H9 (cell line): ENCODE measurements at regions not wholly inside any gene's neighbourhood (a gene's known extent, or its start where the extent isn't known, plus 50 kb on each side); places are given as distances from the start of the nearest gene placed in this dataset.

Experiments
- DNase-seq: peaks from one replicate; pipeline ENCODE4 v3.0.0-alpha.2; 2017
- H2AFZ ChIP-seq: one replicate; pipeline ENCODE4 v1.6.1; 2013; ENCODE audit warnings: mild to moderate bottlenecking, low read length, control low read depth, moderate library complexity
- H2AK5ac ChIP-seq: 2 replicates; pipeline ENCODE4 v1.6.1; 2013; ENCODE audit warnings: low read length, control low read depth, mixed read lengths; ENCODE audit not compliant: insufficient read length
- H2BK120ac ChIP-seq: one replicate; pipeline ENCODE4 v1.6.1; 2013; ENCODE audit warnings: low read depth, mild to moderate bottlenecking, low read length, control low read depth, inconsistent platforms; ENCODE audit not compliant: poor library complexity, severe bottlenecking
- H2BK12ac ChIP-seq: 2 replicates; pipeline ENCODE4 v1.6.1; 2013; ENCODE audit warnings: low read length, control low read depth, mixed read lengths, low read depth; ENCODE audit not compliant: insufficient read length
- H2BK15ac ChIP-seq: 2 replicates; pipeline ENCODE4 v1.6.1; 2013; ENCODE audit warnings: low read depth, low read length, control low read depth
- H2BK20ac ChIP-seq: one replicate; pipeline ENCODE4 v1.6.1; 2013; ENCODE audit warnings: low read depth, mild to moderate bottlenecking, low read length, control low read depth, inconsistent platforms; ENCODE audit not compliant: poor library complexity, severe bottlenecking
- H2BK5ac ChIP-seq: 2 replicates; pipeline ENCODE4 v1.6.1; 2013; ENCODE audit warnings: low read length, control low read depth, mixed read lengths; ENCODE audit not compliant: insufficient read length
- H3K14ac ChIP-seq: 2 replicates; pipeline ENCODE4 v1.6.1; 2013; ENCODE audit warnings: low read length, control low read depth; ENCODE audit not compliant: insufficient read depth
- H3K18ac ChIP-seq: 2 replicates; pipeline ENCODE4 v1.6.1; 2013; ENCODE audit warnings: low read depth, mild to moderate bottlenecking, mixed read lengths, low read length, control low read depth; ENCODE audit not compliant: insufficient read length
- H3K23ac ChIP-seq: 2 replicates; pipeline ENCODE4 v1.6.1; 2013; ENCODE audit warnings: low read length, control low read depth, mixed read lengths, low read depth; ENCODE audit not compliant: insufficient read length
- H3K23me2 ChIP-seq: 2 replicates; pipeline ENCODE4 v1.6.1; 2013; ENCODE audit warnings: low read depth, mild to moderate bottlenecking, mixed read lengths, low read length, control low read depth; ENCODE audit not compliant: insufficient read length, poor library complexity, severe bottlenecking
- H3K27ac ChIP-seq: 2 replicates; pipeline ENCODE4 v1.5.1; 2013; ENCODE audit warnings: low read length, control low read depth, mixed read lengths, low read depth; ENCODE audit not compliant: insufficient read length
- H3K27me3 ChIP-seq: 2 replicates; pipeline ENCODE4 v1.6.1; 2013; ENCODE audit warnings: low read length, control low read depth, inconsistent platforms; ENCODE audit not compliant: insufficient read depth
- H3K4ac ChIP-seq: 2 replicates; pipeline ENCODE4 v1.6.1; 2013; ENCODE audit warnings: low read depth, mild to moderate bottlenecking, control low read depth, inconsistent platforms, low read length, moderate library complexity
- H3K4me1 ChIP-seq: 2 replicates; pipeline ENCODE4 v1.6.1; 2013; ENCODE audit warnings: low read length, control low read depth, inconsistent platforms; ENCODE audit not compliant: insufficient read depth
- H3K4me2 ChIP-seq: 2 replicates; pipeline ENCODE4 v1.6.1; 2013; ENCODE audit warnings: low read length, control low read depth, mixed read lengths; ENCODE audit not compliant: insufficient read length, insufficient read depth
- H3K56ac ChIP-seq: 2 replicates; pipeline ENCODE4 v1.6.1; 2013; ENCODE audit warnings: low read depth, mild to moderate bottlenecking, mixed read lengths, low read length, control low read depth; ENCODE audit not compliant: insufficient read length
- H3K79me1 ChIP-seq: 2 replicates; pipeline ENCODE4 v1.6.1; 2013; ENCODE audit warnings: low read depth, mild to moderate bottlenecking, moderate library complexity, low read length, control low read depth, inconsistent platforms; ENCODE audit not compliant: insufficient read depth, poor library complexity, severe bottlenecking
- H3K79me2 ChIP-seq: 2 replicates; pipeline ENCODE4 v1.6.1; 2013; ENCODE audit warnings: low read length, control low read depth, inconsistent platforms; ENCODE audit not compliant: insufficient read depth
- H3K9ac ChIP-seq: 2 replicates; pipeline ENCODE4 v1.6.1; 2013; ENCODE audit warnings: low read length, control low read depth, mixed read lengths; ENCODE audit not compliant: insufficient read length; ENCODE audit errors: extremely low read depth
- H3K9me3 ChIP-seq: one replicate; pipeline ENCODE4 v1.6.1; 2013; ENCODE audit warnings: low read depth, low read length, inconsistent platforms; ENCODE audit not compliant: control insufficient read depth
- H3T11ph ChIP-seq: one replicate; pipeline ENCODE4 v1.6.1; 2013; ENCODE audit warnings: mild to moderate bottlenecking, low read length, control low read depth, inconsistent platforms
- H4K20me1 ChIP-seq: one replicate; pipeline ENCODE4 v1.6.1; 2013; ENCODE audit not compliant: control insufficient read depth, insufficient read length, insufficient read depth
- H4K5ac ChIP-seq: 2 replicates; pipeline ENCODE4 v1.6.1; 2013; ENCODE audit warnings: low read depth, mild to moderate bottlenecking, mixed read lengths, low read length, control low read depth; ENCODE audit not compliant: insufficient read length
- H4K8ac ChIP-seq: replicated peaks from 2 replicates; pipeline ENCODE4 v1.6.1; 2013; ENCODE audit warnings: low read length, control low read depth, mixed read lengths, low read depth; ENCODE audit not compliant: insufficient read length
- H4K91ac ChIP-seq: 2 replicates; pipeline ENCODE4 v1.6.1; 2013; ENCODE audit warnings: low read depth, mild to moderate bottlenecking, moderate library complexity, mixed read lengths, low read length, control low read depth; ENCODE audit not compliant: insufficient read length
- H3K27ac Mint-ChIP-seq, 3 experiments: 2 replicates in 2 of 3; 3 replicates in 1 of 3; pipeline ENCODE4 v1.8.0; 2020 to 2021; ENCODE audit warnings: mixed read lengths in 3 of 3, mild to moderate bottlenecking in 1 of 3, moderate library complexity in 1 of 3
- H3K27me3 Mint-ChIP-seq: 2 replicates; pipeline ENCODE4 v1.8.0; 2021; ENCODE audit warnings: low read depth, mild to moderate bottlenecking, moderate library complexity, mixed read lengths
- H3K36me3 Mint-ChIP-seq, 3 experiments: 2 replicates in 2 of 3; 3 replicates in 1 of 3; pipeline ENCODE4 v1.8.0; 2020 to 2021; ENCODE audit warnings: low read depth in 3 of 3, mixed read lengths in 3 of 3; ENCODE audit not compliant: insufficient read depth in 1 of 3
- H3K4me1 Mint-ChIP-seq, 2 experiments: 2 replicates each; pipeline ENCODE4 v1.8.0; 2020; ENCODE audit warnings: mixed read lengths in 2 of 2
- H3K4me3 Mint-ChIP-seq, 2 experiments: 2 replicates in 1 of 2; 3 replicates in 1 of 2; pipeline ENCODE4 v1.8.0; 2020 to 2021; ENCODE audit warnings: mild to moderate bottlenecking in 2 of 2, mixed read lengths in 2 of 2, moderate library complexity in 1 of 2
- H3K9me3 Mint-ChIP-seq, 2 experiments: 2 replicates in 1 of 2; 3 replicates in 1 of 2; pipeline ENCODE4 v1.8.0; 2020; ENCODE audit warnings: mild to moderate bottlenecking in 2 of 2, mixed read lengths in 2 of 2, moderate library complexity in 1 of 2
- WGBS: extraction: QIAGEN DNeasy Blood & Tissue Kit; methylation state at CpG from one replicate; pipeline ENCODE4 v1.1.7; 2013; ENCODE audit warnings: missing lambda C conversion rate, low lambda C conversion rate, mixed read lengths; ENCODE audit not compliant: insufficient read length; ENCODE audit errors: extremely low coverage; 5-methylcytosine and 5-hydroxymethylcytosine counted together
- TF ChIP-seq, protein P1 (sequence below): fragments of 200-600 bp; sonication (generic); conservative IDR thresholded peaks from 3 replicates; pipeline ENCODE4 v1.8.0; 2021; ENCODE audit warnings: antibody characterized with exemption, mild to moderate bottlenecking

DNA sequence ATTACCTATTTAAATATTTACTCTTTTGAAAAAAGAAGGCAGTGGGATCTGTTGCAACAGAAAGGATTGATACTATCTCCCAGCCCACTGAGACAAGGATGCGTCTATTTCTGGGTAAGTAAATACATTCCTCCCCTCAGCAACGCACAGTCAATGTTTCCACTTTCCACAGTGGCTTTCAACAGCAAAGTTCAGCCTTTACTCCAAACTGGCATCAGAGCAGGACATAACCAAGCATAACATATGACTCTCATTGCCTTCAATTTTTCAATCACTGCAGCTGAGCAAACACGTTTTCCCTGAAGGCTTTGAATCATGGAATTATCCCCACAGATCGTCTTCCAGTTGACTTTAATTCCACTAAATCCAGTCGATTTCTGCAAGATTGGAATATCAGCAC, 160.3 kb upstream of the FRG1 start:
- H3K4ac ChIP-seq = no peak overlapping the region
- H3K56ac ChIP-seq = no peak overlapping the region
- Mint-ChIP-seq H3K9me3 (peaks cover 72 to 91% of the 10 kb centered on the region in 2 experiments), H3K4me1 (peaks cover 0 to 8% of the 10 kb centered on the region in 2 experiments; a peak in 1 of 4 replicates), H3K4me3 (no peak overlapping the region), H3K27ac (no peak overlapping the region), H3K36me3 (peaks cover 0 to 13% (median 11%) of the 10 kb centered on the region in 3 experiments; a peak in 6 of 7 replicates), H3K27me3 (peaks cover 6% of the 10 kb centered on the region)
- H3K79me2 ChIP-seq = no peaks in the 10 kb centered on the region
- no peak overlapping the region for H3K4me2 ChIP-seq
- no peaks in the 10 kb centered on the region for H3K23me2 ChIP-seq
- H3K27me3 ChIP-seq = no peaks in the 10 kb centered on the region
- H2AFZ ChIP-seq = no peak overlapping the region
- no peak overlapping the region for H3K27ac ChIP-seq
- H4K20me1 ChIP-seq = no peaks in the 10 kb centered on the region
- no CpG with 5 or more reads among the region's 5 CpGs for WGBS
- DNase-seq = no peak
- no peak overlapping the region for H3T11ph ChIP-seq
- no peak overlapping the region for H2BK15ac ChIP-seq
- H3K9me3 ChIP-seq = peaks cover 15% of the 10 kb centered on the region
- H2AK5ac ChIP-seq = no peak overlapping the region
- H2BK5ac ChIP-seq = no peak overlapping the region
- no peak overlapping the region for H3K23ac ChIP-seq
- no peak overlapping the region for H2BK20ac ChIP-seq
- no peak overlapping the region for H2BK12ac ChIP-seq
- no peak overlapping the region for H4K91ac ChIP-seq
- TF ChIP-seq, protein P1, sequence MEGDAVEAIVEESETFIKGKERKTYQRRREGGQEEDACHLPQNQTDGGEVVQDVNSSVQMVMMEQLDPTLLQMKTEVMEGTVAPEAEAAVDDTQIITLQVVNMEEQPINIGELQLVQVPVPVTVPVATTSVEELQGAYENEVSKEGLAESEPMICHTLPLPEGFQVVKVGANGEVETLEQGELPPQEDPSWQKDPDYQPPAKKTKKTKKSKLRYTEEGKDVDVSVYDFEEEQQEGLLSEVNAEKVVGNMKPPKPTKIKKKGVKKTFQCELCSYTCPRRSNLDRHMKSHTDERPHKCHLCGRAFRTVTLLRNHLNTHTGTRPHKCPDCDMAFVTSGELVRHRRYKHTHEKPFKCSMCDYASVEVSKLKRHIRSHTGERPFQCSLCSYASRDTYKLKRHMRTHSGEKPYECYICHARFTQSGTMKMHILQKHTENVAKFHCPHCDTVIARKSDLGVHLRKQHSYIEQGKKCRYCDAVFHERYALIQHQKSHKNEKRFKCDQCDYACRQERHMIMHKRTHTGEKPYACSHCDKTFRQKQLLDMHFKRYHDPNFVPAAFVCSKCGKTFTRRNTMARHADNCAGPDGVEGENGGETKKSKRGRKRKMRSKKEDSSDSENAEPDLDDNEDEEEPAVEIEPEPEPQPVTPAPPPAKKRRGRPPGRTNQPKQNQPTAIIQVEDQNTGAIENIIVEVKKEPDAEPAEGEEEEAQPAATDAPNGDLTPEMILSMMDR = no peak
- H3K9ac ChIP-seq = no peak overlapping the region
- no peak overlapping the region for H3K18ac ChIP-seq
- no peak overlapping the region for H2BK120ac ChIP-seq
- H3K14ac ChIP-seq = no peak overlapping the region
- H3K79me1 ChIP-seq = no peaks in the 10 kb centered on the region
- H3K4me1 ChIP-seq = peaks cover 3% of the 10 kb centered on the region; the same call in 1 of the 2 replicates
- no peak overlapping the region for H4K5ac ChIP-seq
- no peak overlapping the region for H4K8ac ChIP-seq
